HG03520 (cell line): ENCODE measurements at regions not wholly inside any gene's neighbourhood (a gene's known extent, or its start where the extent isn't known, plus 50 kb on each side); places are given as distances from the start of the nearest gene placed in this dataset.

Source experiments
- ATAC-seq: cut with Tn5 transposase; IDR thresholded peaks from one replicate; pipeline ENCODE4 v1.9.1; 2021; ENCODE audit warnings: mild to moderate bottlenecking, moderate library complexity; ENCODE audit not compliant: unreplicated experiment

- ATAC-seq, result no peak
Observed at GRCh38 chrX:124518885-124519284, 172.5 kb downstream of the SH2D1A start.

GRCh38 chrX:124524852-124525251 lies 178.5 kb downstream of the SH2D1A start:
- no peak for ATAC-seq

GRCh38 chrX:124529786-124530185 lies 183.4 kb downstream of the SH2D1A start:
- no peak for ATAC-seq

GRCh38 chrX:124530803-124531202 lies 184.4 kb downstream of the SH2D1A start:
- no peak for ATAC-seq

GRCh38 chrX:124534536-124534935 lies 188.2 kb downstream of the SH2D1A start:
- no peak for ATAC-seq

- no peak for ATAC-seq
Observed at GRCh38 chrX:124540474-124540873, 194.1 kb downstream of the SH2D1A start.

- ATAC-seq, result no peak
Observed at GRCh38 chrX:124548571-124548970, 202.2 kb downstream of the SH2D1A start.

- no peak for ATAC-seq
Observed at GRCh38 chrX:124555036-124555595, 208.8 kb downstream of the SH2D1A start.

- ATAC-seq, result no peak
Observed at GRCh38 chrX:124557976-124558375, 211.6 kb downstream of the SH2D1A start.

- no peak for ATAC-seq
Observed at GRCh38 chrX:124573468-124573867, 227.1 kb downstream of the SH2D1A start.

- no peak for ATAC-seq
Observed at GRCh38 chrX:124592744-124593143, 246.4 kb downstream of the SH2D1A start.

GRCh38 chrX:124594017-124594651 lies 247.8 kb downstream of the SH2D1A start:
- ATAC-seq, result no peak

- ATAC-seq, result no peak
Observed at GRCh38 chrX:124605511-124605910, 259.1 kb downstream of the SH2D1A start.

- no peak for ATAC-seq
Observed at GRCh38 chrX:124606724-124607123, 260.4 kb downstream of the SH2D1A start.

GRCh38 chrX:124619710-124620109 lies 273.3 kb downstream of the SH2D1A start:
- ATAC-seq, result no peak

GRCh38 chrX:124634363-124634762 lies 288.0 kb downstream of the SH2D1A start:
- ATAC-seq, result no peak

- no peak for ATAC-seq
Observed at GRCh38 chrX:124641737-124642491, 295.6 kb downstream of the SH2D1A start.

- no peak for ATAC-seq
Observed at GRCh38 chrX:124646403-124646802, 300.0 kb downstream of the SH2D1A start.

GRCh38 chrX:124651031-124651430 lies 304.7 kb downstream of the SH2D1A start:
- no peak for ATAC-seq

- ATAC-seq, result no peak
Observed at GRCh38 chrX:124665621-124666400, 319.4 kb downstream of the SH2D1A start.

- ATAC-seq, result no peak
Observed at GRCh38 chrX:124679199-124679598, 332.8 kb downstream of the SH2D1A start.
